HepG2 (cell line): ENCODE measurements at regions not wholly inside any gene's neighbourhood (a gene's known extent, or its start where the extent isn't known, plus 50 kb on each side); places are given as distances from the start of the nearest gene placed in this dataset.

Source experiments
- ATF2 ChIP-seq: sonication (generic); formaldehyde crosslinking; IDR thresholded peaks from 2 replicates; pipeline ENCODE4 v1.4.0; 2020; ENCODE audit warnings: missing genetic modification reagents
- RFXAP ChIP-seq: sonication (generic); formaldehyde crosslinking; IDR thresholded peaks from 2 replicates; pipeline ENCODE4 v1.4.0; 2020; ENCODE audit warnings: missing genetic modification reagents, borderline replicate concordance
- TF ChIP-seq, protein P1 (sequence below): IDR thresholded peaks from 2 replicates; pipeline ENCODE4 v1.6.1; 2016; ENCODE audit warnings: low read depth, missing genetic modification reagents, missing compliant biosample characterization
- TF ChIP-seq, protein P2 (sequence below): sonication (generic); formaldehyde crosslinking; IDR thresholded peaks from 2 replicates; pipeline ENCODE4 v1.4.0; 2020; ENCODE audit warnings: mild to moderate bottlenecking, missing genetic modification reagents

DNA sequence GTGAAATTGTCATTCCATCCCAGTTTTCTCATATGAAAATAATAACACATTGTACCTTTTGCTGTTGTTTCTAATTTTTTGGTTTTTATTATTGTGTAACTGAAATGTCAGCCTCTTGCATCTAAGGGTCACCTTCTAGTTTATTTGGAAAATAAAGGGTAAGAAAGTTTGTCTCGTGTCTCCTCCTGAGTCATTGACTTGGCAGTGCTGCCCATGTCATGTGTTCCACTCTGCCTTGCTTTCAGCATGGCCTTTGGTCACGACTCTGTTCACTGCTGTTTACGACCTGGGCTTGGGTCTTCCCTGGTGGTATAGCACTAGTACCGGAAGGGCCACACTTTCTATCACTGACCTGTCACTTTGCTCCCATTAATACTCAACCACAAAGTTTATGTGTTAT lies 171.4 kb upstream of the RSPO3 start (continued):
- TF ChIP-seq, protein P1, sequence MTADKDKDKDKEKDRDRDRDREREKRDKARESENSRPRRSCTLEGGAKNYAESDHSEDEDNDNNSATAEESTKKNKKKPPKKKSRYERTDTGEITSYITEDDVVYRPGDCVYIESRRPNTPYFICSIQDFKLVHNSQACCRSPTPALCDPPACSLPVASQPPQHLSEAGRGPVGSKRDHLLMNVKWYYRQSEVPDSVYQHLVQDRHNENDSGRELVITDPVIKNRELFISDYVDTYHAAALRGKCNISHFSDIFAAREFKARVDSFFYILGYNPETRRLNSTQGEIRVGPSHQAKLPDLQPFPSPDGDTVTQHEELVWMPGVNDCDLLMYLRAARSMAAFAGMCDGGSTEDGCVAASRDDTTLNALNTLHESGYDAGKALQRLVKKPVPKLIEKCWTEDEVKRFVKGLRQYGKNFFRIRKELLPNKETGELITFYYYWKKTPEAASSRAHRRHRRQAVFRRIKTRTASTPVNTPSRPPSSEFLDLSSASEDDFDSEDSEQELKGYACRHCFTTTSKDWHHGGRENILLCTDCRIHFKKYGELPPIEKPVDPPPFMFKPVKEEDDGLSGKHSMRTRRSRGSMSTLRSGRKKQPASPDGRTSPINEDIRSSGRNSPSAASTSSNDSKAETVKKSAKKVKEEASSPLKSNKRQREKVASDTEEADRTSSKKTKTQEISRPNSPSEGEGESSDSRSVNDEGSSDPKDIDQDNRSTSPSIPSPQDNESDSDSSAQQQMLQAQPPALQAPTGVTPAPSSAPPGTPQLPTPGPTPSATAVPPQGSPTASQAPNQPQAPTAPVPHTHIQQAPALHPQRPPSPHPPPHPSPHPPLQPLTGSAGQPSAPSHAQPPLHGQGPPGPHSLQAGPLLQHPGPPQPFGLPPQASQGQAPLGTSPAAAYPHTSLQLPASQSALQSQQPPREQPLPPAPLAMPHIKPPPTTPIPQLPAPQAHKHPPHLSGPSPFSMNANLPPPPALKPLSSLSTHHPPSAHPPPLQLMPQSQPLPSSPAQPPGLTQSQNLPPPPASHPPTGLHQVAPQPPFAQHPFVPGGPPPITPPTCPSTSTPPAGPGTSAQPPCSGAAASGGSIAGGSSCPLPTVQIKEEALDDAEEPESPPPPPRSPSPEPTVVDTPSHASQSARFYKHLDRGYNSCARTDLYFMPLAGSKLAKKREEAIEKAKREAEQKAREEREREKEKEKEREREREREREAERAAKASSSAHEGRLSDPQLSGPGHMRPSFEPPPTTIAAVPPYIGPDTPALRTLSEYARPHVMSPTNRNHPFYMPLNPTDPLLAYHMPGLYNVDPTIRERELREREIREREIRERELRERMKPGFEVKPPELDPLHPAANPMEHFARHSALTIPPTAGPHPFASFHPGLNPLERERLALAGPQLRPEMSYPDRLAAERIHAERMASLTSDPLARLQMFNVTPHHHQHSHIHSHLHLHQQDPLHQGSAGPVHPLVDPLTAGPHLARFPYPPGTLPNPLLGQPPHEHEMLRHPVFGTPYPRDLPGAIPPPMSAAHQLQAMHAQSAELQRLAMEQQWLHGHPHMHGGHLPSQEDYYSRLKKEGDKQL (CRISPR knock-in tag), result no peak
- TF ChIP-seq, protein P2, sequence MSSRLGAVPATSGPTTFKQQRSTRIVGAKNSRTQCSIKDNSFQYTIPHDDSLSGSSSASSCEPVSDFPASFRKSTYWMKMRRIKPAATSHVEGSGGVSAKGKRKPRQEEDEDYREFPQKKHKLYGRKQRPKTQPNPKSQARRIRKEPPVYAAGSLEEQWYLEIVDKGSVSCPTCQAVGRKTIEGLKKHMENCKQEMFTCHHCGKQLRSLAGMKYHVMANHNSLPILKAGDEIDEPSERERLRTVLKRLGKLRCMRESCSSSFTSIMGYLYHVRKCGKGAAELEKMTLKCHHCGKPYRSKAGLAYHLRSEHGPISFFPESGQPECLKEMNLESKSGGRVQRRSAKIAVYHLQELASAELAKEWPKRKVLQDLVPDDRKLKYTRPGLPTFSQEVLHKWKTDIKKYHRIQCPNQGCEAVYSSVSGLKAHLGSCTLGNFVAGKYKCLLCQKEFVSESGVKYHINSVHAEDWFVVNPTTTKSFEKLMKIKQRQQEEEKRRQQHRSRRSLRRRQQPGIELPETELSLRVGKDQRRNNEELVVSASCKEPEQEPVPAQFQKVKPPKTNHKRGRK (CRISPR knock-in tag), result no peak
- TF ChIP-seq ATF2 (CRISPR knock-in tag) (no peak), RFXAP (CRISPR knock-in tag) (no peak)
